Body of pancreas (tissue), 4 donors: ENCODE measurements at regions not wholly inside any gene's neighbourhood (a gene's known extent, or its start where the extent isn't known, plus 50 kb on each side); places are given as distances from the start of the nearest gene placed in this dataset.

Experiments used
- ATAC-seq: fragments of 150-250 bp; one replicate; pipeline ENCODE4 v1.9.1; 2016
- DNase-seq, 4 donors: peaks; one replicate each; pipeline ENCODE4 v3.0.0-alpha.2; 2019
- H3K27ac ChIP-seq, 4 donors: fragments of 200-600 bp; sonication (generic); 1 replicate in 3 of 4; 2 replicates in 1 of 4; pipeline versions ENCODE4 v1.5.1 to v1.6.1; 2016 to 2019; ENCODE audit warnings: mild to moderate bottlenecking in 1 of 4, mixed read lengths in 1 of 4, moderate library complexity in 1 of 4
- H3K27me3 ChIP-seq, 2 donors: fragments of 200-600 bp; sonication (generic); one replicate each; pipeline ENCODE4 v1.6.0; 2016; ENCODE audit warnings: mild to moderate bottlenecking in 1 of 2
- H3K36me3 ChIP-seq, 2 donors: fragments of 200-600 bp; sonication (generic); replicated peaks in 1 of 2; 2 replicates each; pipeline ENCODE4 v1.5.1; 2016; ENCODE audit warnings: low read depth in 2 of 2; ENCODE audit not compliant: insufficient read depth in 1 of 2
- H3K4me1 ChIP-seq: fragments of 200-600 bp; sonication (generic); one replicate; pipeline ENCODE4 v1.6.0; 2016
- H3K4me3 ChIP-seq, 2 donors: fragments of 200-600 bp; sonication (generic); 1 replicate in 1 of 2; 2 replicates in 1 of 2; pipeline ENCODE4 v1.5.1; 2016 to 2019
- H3K9me3 ChIP-seq, 3 donors: fragments of 200-600 bp; sonication (generic); 1 replicate in 2 of 3; 2 replicates in 1 of 3; pipeline ENCODE4 v1.5.1; 2016
- CTCF ChIP-seq, 7 experiments: fragments of 450-650 bp in 4 of 7; fragments of 200-600 bp in 3 of 7; sonication (generic) in 3 of 7; IDR thresholded peaks; one replicate each; pipeline ENCODE4 v1.5.1; 2016 to 2019; ENCODE audit warnings: antibody characterized with exemption in 7 of 7
- POLR2A ChIP-seq, 3 donors: fragments of 450-650 bp; IDR thresholded peaks; one replicate each; pipeline ENCODE4 v1.6.1; 2016; ENCODE audit warnings: antibody characterized with exemption in 3 of 3, mild to moderate bottlenecking in 2 of 3
- WGBS, 2 donors: methylation state at CpG; one replicate each; pipeline ENCODE4 v1.1.5; 2017; 5-methylcytosine and 5-hydroxymethylcytosine counted together
- intact Hi-C: fragments of 100-400 bp; cut with DNase I; formaldehyde crosslinking; loops from one replicate; pipeline ENCODE4 v1.15.1; 2023

GRCh38 chr20:22984008-22984407 is 51.1 kb upstream of the SSTR4 start:
- DNase-seq (no peak), ATAC-seq (no peak)
- TF ChIP-seq POLR2A (IDR thresholded peaks at IDR 0.05) (no peak), CTCF (IDR thresholded peaks at IDR 0.05) (no peak)
- no peak overlapping the region for H3K4me3 ChIP-seq
- no peak overlapping the region for H3K27ac ChIP-seq
- peaks cover 0 to 3% (median 0%) of the 10 kb centered on the region in 3 donors for H3K9me3 ChIP-seq
- intact Hi-C loops: no loop called here
- no peaks in the 10 kb centered on the region for H3K36me3 ChIP-seq
- WGBS, 2 donors: 31 to 38% methylated on average over 4 of the region's 4 CpGs
- no peaks in the 10 kb centered on the region for H3K4me1 ChIP-seq
- H3K27me3 ChIP-seq: no peaks in the 10 kb centered on the region

DNA sequence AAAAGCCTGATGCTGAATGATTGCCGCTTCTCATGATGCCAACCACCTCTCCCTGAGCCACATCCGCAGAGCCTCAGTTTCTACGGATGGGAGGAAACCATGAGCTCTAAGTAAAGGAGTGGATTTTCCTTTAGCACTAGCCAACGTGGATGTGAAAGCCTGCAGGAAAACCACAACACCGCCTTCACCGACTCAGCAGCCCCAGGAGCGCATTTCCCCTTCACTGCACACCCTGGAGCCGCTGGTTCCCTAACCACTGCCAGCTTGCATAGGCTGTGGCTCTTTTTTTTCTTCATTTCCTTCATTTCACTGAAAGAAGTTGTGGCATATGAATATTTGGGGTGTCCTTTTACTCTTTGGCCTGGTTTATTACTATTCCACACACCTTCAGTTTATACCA is 50.5 kb upstream of the SSTR4 start:
- no peak for TF ChIP-seq POLR2A (IDR thresholded peaks at IDR 0.05)
- TF ChIP-seq CTCF (IDR thresholded peaks at IDR 0.05): no peak
- DNase-seq: peak in 1 of 4 donors; percentile 25
- Histone ChIP-seq H3K36me3 (no peaks in the 10 kb centered on the region), H3K4me1 (no peaks in the 10 kb centered on the region), H3K4me3 (no peak overlapping the region), H3K9me3 (peaks cover 0 to 3% (median 0%) of the 10 kb centered on the region in 3 donors), H3K27ac (no peak overlapping the region), H3K27me3 (no peaks in the 10 kb centered on the region)
- intact Hi-C loops: no loop called here
- ATAC-seq: no peak
- WGBS, 2 donors: 59 to 79% methylated on average over 6 to 8 of the region's 8 CpGs

- DNase-seq: no peak
- intact Hi-C loops: no loop called here
- H3K27me3 ChIP-seq: no peaks in the 10 kb centered on the region
- H3K27ac ChIP-seq: no peak overlapping the region
- no peak for ATAC-seq
- WGBS, 2 donors: 68 to 73% methylated on average over 5 of the region's 5 CpGs
- H3K4me3 ChIP-seq: no peak overlapping the region
- no peak for TF ChIP-seq CTCF (IDR thresholded peaks at IDR 0.05)
- no peak for TF ChIP-seq POLR2A (IDR thresholded peaks at IDR 0.05)
- no peaks in the 10 kb centered on the region for H3K36me3 ChIP-seq
- H3K9me3 ChIP-seq: no peaks in the 10 kb centered on the region
- no peaks in the 10 kb centered on the region for H3K4me1 ChIP-seq
These were observed 49.8 kb upstream of the SSTR4 start for GRCh38 chr20:22985239-22985778.
